Activated CD4-positive, alpha-beta T cell treated with anti-CD3 and anti-CD28 coated beads, Interleukin-2, amount 50 U/mL, for 1 hour (primary cell): ENCODE measurements at regions not wholly inside any gene's neighbourhood (a gene's known extent, or its start where the extent isn't known, plus 50 kb on each side); places are given as distances from the start of the nearest gene placed in this dataset.

Experiments used
- DNase-seq: peaks from one replicate; pipeline ENCODE4 v3.0.0-alpha.2; 2020

DNA sequence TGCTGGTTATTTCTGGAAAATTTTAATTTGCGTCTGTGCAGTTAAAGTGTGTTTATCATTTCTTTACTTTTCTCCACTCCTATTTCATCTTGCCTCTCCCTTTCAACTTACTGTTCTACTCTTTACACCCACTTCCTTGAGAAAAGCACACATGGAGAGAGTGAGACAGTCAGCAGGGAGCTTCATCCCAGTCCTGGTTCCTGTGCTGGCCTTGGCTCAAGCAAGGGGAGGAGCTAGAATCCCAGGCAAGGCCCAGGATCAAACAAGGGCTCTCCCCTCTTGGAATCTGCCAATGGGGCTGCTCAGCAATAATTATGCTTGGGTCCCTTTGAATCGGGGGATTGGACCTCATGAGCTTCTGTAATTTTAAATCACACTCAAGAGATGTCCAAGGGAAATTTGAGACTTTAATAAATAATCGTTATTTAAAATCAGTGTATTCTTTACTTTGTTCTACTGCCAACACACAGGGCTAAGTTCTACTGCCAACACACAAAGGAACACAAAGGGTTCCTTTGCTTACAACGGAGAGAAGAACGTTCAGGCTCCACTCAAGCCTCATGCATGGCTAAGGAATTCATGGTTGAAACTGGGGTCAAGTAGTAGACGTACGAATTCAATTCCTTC is 439.3 kb upstream of the DAB2 start:
- DNase-seq = no peak

DNA sequence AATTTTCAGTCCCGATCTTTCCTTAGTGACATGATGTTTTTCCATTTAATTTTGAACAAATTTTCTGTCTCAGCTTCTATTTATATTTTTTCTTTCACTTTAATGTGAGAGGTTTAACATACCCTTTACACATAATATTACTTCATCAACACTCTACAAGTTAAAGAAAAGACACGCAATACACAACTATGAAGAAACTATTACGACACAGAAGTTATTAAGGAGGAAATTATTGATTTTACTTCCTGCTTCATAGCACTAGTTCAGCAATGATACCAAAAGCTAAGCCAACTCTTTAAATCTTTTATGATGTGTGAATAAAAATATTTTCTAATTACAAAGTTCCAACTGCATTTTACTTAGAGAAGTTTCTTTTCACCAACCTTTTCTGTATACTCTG is 432.3 kb upstream of the DAB2 start:
- DNase-seq = no peak

DNA sequence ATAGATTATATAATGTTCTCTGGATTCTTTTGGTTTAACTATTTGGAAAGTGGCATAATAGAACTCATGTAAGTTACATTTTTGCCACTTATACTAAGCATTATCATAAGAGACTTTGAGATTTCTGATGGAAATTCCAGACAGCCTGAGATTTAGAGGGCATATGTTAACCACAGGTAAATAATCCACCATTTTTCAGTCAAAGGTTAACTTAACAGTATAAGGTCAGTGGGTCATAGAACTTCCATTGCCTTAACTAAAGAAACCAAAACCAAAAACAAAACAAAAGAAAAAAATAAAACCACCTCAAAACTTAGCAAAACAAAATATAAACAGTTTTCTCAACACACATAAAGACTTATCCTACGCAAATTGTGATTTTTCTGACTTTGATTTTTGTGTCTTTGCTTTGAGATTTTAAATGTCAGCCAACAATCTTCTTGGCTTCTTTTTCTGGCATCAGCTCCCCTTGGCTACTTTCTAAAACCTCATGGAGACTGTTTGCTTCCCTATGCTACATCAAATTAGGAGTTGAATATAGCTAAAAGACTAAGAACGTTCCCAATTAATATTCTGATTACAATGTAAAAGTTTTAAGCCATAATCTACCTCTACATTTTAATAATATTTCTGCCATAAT is 430.1 kb upstream of the DAB2 start:
- no peak for DNase-seq

DNA sequence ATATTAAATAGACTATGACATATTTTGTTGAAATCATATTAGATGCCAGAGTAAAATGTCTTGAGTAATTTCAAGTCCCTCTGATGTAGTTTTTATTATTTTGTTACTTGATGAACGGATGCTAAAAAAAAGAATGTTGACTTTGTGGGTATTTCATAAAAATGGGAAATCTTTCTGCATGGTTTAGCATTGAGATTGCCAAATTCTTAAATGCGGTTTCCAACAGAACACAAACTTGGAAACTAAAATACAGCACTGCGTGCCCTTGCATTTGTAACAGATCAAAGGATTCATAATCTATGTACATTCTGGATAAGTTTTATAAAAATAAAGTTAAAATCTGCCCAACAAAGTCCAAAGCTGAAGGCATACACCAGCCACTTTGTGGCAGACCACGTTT is 425.5 kb upstream of the DAB2 start:
- DNase-seq = no peak

DNA sequence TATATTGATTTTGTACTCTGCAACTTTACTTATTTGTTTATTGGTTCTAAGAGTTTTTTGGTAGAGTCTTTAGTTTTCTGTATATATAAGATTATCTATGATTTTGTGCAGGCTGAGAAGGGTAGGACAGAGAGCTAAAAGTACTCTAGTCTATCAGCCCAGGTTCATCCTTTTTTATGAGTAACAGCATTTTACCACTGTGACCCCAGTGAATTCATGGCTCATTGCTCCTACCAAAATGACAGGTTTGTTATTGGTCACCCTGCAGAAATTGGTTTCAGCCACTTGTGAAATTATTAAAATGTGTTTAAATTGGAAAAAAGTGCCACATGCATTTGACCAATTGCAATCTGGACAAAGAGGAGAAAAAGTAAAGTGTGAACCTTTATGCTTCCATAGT is 421.4 kb upstream of the DAB2 start:
- DNase-seq = no peak

DNA sequence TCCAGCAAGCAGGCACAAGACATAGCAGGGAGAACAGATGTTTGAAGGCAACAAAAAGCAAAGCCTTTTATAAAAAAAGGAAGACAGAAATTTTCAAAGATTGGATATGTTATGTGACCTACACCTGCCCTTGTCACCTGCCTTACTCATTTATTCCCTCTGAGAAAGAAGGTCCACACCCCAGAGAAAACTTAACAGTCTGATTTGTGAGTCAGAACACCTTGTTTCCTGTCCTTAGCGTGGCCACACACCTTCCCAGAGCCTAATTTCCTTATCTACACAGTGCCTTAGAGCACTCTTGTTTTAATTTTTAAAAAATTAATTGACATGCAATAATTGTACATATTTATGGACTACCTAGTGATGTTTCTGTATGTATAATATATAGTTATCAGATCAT is 419.0 kb upstream of the DAB2 start:
- no peak for DNase-seq

DNA sequence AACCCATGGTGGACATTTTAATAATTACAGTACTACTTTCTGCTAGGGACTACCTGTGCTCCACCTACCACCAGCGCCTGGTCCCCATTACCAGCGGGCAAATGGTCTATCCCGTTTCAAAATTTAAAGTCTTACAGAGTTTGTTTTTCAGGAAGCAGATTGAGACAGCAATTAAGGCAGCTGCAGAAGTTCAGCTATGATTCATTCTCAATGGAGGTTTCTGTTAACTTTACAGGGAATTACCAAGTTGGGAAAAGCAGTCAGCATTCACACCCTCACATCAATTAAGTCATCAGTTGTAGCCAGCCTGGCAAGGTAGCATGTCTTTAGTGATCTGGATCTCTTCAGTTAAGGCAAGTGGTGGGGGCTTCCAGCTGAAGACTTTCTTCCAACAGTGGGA is 410.6 kb upstream of the DAB2 start:
- DNase-seq = no peak

DNA sequence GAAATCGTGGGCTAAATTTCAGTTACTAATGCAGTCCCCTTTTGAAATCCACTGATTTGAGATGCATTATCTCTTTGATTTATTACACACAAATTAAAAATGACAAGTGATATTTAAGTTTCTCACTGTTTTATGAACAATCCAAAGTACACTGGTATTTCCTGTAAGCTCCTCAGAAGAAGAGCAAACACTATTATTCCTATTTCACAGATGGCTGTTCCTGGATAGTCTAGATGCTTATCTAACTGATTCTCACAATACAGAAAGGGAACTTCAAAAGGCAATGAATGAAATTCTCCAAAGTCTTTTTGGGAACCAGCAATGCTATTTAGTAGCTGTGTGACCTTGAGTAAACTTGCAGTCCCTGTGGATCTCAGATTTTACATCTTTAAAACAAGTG is 404.7 kb upstream of the DAB2 start:
- no peak for DNase-seq

DNA sequence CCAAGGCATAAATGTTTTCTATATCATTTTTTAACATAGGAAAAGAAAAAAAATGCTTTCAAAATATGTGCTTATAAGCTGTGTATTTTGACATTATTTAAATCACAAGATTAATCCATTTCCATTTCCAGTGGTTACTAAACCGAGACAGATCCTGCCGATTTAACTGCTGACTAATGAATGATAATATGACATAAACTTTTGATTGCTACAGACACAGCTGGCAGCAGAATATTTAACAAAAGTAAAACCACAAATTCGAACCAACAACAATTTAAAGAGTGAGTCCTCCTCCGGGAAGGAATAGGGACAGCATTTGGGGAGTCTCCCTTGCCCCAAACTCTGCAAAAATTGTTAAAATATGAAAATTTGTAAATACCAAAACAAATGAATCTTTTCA is 401.3 kb upstream of the DAB2 start:
- no peak for DNase-seq

DNA sequence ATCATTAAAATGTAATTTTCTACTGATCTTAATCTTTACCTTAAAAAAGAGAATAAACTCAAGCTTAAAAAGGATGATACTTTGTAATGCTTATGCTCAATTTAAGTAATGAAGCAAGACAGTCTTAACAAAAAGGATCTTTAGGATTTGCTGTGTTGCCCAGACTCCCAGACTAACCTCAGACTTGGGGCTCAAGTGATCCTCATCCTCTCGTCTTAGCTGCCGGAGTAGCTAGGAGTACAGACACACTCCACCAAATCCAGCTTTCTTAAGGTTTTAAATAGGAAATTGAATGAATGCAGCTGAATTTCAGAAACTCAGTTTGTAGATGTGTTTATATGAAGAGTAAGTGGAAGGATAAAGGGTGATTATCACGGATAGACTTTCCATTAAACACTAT is 400.5 kb upstream of the DAB2 start:
- no peak for DNase-seq

DNA sequence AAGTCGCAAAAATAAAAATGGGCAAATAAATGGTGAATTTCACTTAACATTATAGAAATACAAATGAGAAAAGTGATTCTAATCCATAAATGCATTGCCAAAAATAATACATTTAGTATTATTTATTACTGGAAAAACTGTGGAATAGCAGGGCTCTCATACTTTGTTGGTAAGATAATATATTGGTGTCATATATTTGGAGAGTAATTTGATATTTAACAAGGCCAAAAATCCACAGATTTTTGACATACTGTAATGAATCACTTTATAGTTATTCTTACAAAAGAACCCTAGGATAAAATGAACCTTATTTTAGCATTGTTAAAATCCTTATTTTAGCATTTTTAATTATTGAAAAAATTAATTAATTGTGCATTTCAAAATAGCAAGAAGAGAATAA is 397.2 kb upstream of the DAB2 start:
- DNase-seq = no peak

DNA sequence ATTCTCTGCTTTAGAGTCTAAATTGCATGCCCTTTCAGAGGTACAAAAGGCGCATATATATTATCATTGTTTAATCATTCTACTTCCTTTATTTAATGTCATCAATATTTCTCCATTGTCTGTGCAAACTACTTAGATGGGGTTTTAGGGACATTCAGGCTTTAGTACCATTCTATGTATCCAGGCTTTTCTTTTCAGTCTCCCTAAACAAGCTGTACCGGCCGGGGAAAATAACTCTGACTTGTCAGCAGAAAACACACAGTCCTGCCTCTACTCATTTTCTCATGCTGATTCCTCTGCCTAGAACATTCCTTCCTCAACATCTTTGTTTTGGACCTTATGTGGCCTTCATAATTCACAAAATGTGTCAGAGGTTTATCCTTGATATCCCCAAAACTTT is 392.1 kb upstream of the DAB2 start:
- no peak for DNase-seq

DNA sequence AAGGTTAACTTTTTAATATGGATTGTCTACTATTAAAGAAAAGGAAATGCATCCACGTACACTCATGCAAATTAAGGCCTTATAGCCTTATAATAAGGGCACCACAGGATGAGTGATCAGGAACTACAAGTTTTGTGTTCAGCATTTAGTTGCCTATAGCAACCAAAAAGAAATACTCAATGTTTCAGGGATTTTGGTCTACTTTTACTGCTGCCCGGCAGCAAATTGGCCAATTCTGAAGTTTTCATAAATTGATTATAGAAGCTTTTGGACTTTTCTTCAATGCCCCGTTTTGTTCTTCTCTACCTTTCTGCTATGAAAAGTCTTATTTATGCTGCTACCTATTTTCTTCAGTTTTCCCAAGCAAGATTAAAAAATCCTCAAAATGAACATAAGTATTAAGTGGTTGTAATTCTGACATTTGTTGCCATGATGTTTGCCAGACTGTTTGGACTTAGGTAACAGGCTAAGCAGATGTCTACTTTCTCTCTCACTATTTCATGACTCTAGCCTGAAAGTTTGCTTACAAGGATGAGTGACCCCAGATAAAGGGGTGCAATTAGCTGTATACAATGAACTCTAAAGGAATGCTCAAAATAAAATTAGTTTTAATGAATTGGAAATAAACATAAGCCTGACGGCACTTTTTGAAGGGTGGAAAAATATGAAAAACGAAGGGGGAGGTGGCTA is 391.5 kb upstream of the DAB2 start:
- DNase-seq = no peak

DNA sequence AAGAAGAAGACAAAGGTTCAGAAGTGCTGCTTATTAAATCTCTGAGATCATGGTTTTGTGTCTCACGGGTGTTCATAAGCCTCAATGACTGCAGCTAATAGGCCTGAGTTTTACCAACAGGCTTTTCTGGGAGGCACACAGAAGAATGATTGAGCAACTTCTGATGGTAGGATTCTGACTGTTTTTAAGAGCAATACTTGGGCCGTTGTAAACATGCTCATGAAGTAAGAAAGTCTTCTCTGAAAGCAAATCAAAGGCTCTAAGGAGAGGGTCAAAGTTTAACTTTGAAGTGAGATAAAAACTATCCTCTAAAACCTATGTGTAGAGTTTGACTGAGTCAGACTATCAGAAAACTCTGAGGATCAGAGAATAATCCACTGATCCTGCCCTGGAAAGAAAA is 390.9 kb upstream of the DAB2 start:
- no peak for DNase-seq

DNA sequence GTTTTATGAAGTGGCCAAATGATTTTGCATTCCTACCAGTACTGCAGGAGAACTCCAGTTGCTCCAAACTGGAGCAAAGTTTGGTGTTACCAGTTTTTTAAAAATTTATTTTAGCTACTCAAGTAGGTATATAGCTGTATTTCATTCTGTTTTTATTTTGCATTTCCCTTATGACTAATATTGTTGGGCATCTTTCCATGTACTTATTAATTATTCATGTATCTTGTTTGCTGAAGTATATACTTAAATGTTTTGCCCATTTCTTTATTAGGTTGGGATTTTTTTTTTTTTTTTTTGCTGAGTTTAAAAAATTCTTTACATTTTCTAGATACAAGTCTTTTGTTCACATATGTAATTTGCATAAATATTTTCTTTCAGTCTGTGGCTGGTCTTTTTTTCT is 386.6 kb upstream of the DAB2 start:
- DNase-seq = no peak

DNA sequence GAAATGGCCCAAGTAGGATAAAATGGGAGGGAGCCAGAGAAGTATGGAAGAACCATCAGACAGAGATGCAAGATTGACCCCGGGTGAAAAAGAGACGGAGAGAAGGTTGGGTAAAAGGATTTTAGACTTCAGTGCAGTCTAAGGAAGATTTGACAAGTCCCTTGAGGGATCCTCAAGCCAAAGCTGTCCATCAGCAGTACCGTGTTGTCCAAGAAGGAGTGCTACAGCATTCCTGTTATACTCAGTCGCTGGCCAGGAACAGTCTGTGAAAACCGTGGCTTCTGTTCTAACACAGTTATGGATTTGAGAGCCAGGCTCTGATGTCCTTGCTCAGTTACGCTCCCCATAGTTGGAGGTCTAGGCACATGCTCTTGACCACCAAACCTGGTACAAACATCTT is 383.9 kb upstream of the DAB2 start:
- no peak for DNase-seq

DNA sequence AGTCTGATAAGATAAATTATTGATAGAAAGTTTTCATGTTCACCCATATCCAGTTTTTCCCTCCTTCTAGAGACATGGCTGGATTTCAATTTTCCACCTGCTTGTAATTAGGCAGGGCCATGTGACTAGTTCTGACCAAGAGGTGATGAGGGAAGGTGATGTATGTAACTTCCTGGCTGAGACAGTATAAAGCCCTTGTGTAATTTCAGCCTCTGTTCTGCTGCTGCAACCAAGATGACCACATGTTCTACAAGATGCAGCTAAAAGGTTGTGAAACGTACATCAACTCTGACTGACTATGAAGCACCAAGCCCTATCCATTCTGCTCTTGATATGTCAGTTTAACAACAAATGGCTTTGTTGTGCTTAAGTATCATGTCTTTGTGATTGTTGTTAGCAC is 376.5 kb upstream of the DAB2 start:
- DNase-seq = no peak

DNA sequence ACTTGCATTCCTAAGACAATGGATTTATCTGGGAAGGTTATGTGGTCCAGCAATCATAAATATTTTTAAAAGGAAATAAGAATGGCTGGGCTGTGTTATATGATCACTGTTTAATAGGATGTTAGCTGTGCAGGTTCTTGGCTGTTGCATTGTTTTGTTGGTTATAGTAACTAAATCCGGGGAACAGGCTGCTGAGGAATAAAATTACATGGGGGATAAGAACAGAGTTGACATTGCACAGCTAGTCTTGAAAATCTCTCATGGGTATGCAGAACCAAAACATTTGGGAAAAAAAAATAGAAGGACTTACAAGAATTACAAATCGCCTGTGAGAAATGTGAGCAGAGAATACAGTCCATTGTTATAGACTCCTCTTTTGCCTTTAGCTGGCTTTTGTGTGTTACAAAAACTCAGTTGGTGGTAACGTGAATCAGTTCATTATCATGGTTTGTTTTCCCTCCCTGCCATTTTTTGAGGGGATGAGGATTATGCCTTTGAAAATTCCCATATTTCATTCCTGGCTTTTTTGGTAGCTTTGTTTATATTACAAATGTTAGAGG is 375.3 kb upstream of the DAB2 start:
- no peak for DNase-seq

DNA sequence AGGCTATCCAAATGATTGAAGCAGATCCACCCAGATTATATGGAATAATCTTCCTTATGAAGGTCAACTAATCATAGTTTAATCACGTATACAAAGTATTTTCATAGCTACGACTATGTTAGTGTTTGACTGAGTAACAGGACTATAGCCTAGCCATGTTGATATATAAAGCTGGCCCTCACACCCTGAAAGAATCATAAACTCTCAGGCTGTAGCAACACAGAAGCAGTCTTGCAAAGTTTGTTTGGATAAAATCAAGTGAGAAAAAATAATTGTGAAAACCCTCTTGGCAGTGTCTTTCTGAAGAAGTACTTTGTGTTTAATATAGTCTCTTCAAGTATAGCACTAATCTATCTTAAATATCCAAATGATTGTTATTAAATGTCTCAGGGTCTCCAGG is 374.5 kb upstream of the DAB2 start:
- DNase-seq = no peak

DNA sequence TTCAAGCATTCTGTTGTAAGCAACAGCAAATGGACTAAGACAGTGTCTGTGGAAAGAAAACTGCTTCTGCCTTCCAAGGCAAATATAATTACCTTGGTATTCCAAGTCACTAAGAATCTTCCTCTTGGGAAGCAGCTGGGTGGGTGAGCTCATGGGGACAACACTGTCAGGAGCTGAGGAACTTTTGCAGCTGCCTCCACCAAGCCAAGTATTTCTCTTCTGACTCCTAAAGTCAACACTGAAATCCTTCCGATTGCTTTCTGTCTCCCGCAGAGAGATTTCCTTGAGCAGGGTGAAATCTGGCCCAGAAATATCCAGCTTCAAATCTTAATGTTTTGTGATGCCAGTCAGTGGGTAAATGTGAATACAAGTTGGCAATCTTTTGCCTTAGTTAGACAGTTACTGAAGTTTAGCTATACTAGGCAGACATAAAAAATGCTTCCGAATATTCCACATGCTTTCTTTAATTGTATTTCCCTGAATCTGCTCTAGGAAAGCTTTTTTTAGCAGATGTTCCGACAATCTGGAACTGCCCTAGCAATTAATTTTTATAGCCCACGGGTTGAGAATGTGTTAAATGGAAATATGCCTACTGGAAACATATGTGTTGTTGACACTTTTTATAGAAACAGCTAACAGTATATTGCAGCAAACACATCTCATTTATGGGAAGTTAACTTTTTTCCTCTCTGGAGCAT is 369.9 kb upstream of the DAB2 start:
- no peak for DNase-seq

DNA sequence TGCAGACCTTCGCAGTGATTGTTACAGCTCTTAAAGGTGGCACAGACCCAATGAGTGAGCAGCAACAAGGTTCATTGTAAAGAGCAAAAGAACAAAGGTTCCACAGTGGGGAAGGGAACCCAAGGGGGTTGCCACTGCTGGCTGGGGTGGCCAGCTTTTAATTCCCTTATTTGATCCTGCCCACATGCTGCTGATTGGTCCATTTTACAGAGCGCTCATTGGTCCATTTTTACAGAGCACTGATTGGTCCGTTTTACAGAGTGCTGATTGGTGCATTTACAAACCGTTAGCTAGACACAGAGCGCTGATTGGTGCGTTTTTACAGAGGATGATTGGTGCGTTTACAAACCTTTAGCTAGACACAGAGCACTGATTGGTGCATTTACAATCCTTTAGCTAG is 360.6 kb upstream of the DAB2 start:
- DNase-seq = no peak

DNA sequence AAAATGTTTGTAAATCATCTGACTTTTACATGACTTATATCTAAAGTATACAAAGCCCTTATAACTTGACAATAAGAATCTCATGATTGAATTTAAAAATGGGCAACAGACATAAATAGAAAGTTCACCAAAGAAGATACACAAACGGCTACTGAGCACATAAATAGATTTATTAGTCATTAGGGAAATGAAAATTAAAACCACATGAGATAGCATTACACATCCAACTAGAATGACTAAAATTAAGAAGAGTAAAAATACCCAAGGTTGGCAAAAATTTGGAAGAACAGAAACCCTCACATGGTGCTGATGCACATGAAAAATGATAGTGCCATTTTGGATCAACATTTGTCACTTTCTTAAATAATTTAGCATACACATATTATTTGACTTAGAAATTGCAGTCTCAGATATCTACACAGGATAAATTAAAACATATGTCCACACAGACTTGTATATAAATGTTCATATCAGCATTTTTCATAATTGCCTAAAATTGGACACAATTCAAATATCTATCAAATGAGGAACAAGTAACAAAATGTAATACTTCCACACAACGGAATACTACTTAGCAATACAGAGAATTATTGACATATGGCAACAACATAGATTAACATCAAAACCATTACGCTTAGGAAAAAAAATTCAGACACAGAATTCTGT is 359.1 kb upstream of the DAB2 start:
- DNase-seq = no peak

DNA sequence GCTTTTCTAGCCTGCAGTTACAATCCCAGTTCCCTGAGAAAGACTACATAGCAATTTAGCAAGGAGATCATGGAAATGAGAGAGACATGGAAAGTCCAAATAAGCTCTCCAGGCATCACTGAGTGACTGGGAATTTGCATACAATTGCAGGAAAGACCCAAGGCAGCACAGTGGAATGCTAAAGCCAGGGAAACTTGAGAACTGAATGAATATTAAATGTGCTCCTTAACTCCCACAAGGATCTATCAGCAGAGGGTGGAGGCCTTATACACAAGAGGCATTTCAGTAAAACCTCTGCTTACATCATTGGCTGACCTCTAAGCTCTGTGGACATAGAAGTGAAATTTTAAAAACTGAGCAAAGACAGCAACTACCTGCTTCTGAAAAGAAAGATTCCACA is 355.6 kb upstream of the DAB2 start:
- no peak for DNase-seq
